HepG2 (cell line): ENCODE measurements at regions not wholly inside any gene's neighbourhood (a gene's known extent, or its start where the extent isn't known, plus 50 kb on each side); places are given as distances from the start of the nearest gene placed in this dataset.

ENCODE experiments used
- EHMT2 ChIP-seq: fragments of 200-600 bp; sonication (generic); IDR thresholded peaks from 2 replicates; pipeline ENCODE4 v1.7.0; 2017; ENCODE audit warnings: antibody characterized with exemption, low read depth, low read length, borderline replicate concordance
- ELF3 ChIP-seq: IDR thresholded peaks from 2 replicates; pipeline ENCODE4 v1.6.1; 2016; ENCODE audit warnings: missing genetic modification reagents, missing compliant biosample characterization
- GFI1 ChIP-seq: sonication (generic); formaldehyde crosslinking; IDR thresholded peaks from 2 replicates; pipeline ENCODE4 v1.5.0; 2020; ENCODE audit warnings: missing genetic modification reagents, mild to moderate bottlenecking, borderline replicate concordance
- JUN ChIP-seq: sonication (generic); formaldehyde crosslinking; IDR thresholded peaks from 2 replicates; pipeline ENCODE4 v1.4.0; 2020; ENCODE audit warnings: mild to moderate bottlenecking, missing genetic modification reagents
- KDM1A ChIP-seq: IDR thresholded peaks from 2 replicates; pipeline ENCODE4 v1.6.1; 2016; ENCODE audit warnings: missing compliant biosample characterization
- MED1 ChIP-seq: sonication (generic); formaldehyde crosslinking; IDR thresholded peaks from 2 replicates; pipeline ENCODE4 v1.4.0; 2020; ENCODE audit warnings: missing genetic modification reagents
- MNT ChIP-seq: fragments of 450-650 bp; IDR thresholded peaks from 2 replicates; pipeline ENCODE4 v1.6.1; 2016
- RBM22 ChIP-seq: fragments of 200-400 bp; formaldehyde crosslinking; optimal IDR thresholded peaks from 2 replicates; pipeline ENCODE3; 2017; ENCODE audit warnings: mild to moderate bottlenecking, low read length, moderate library complexity
- REPIN1 ChIP-seq: sonication (generic); formaldehyde crosslinking; IDR thresholded peaks from 2 replicates; pipeline ENCODE4 v1.8.0; 2022; ENCODE audit warnings: missing genetic modification reagents, low read depth, mild to moderate bottlenecking, borderline replicate concordance
- RERE ChIP-seq: IDR thresholded peaks from 2 replicates; pipeline ENCODE4 v1.6.1; 2016; ENCODE audit warnings: low read depth, missing genetic modification reagents, missing compliant biosample characterization
- RXRB ChIP-seq: IDR thresholded peaks from 2 replicates; pipeline ENCODE4 v1.6.1; 2016; ENCODE audit warnings: borderline replicate concordance, missing genetic modification reagents, missing compliant biosample characterization
- TCF7L2 ChIP-seq: IDR thresholded peaks from 2 replicates; pipeline ENCODE4 v1.6.1; 2011; ENCODE audit warnings: mild to moderate bottlenecking, low read depth, low read length, moderate library complexity
- TIGD3 ChIP-seq: sonication (generic); formaldehyde crosslinking; IDR thresholded peaks from 2 replicates; pipeline ENCODE4 v1.5.1; 2020; ENCODE audit warnings: mild to moderate bottlenecking, missing genetic modification reagents, borderline replicate concordance
- ZEB1 ChIP-seq: IDR thresholded peaks from 2 replicates; pipeline ENCODE4 v1.6.1; 2012; ENCODE audit warnings: mild to moderate bottlenecking, low read depth, inconsistent platforms; ENCODE audit not compliant: insufficient replicate concordance
- ZMYM4 ChIP-seq: sonication (generic); formaldehyde crosslinking; IDR thresholded peaks from 2 replicates; pipeline ENCODE4 v1.8.1; 2023; ENCODE audit warnings: mild to moderate bottlenecking, missing genetic modification reagents
- ZNF598 ChIP-seq: sonication (generic); formaldehyde crosslinking; IDR thresholded peaks from 2 replicates; pipeline ENCODE4 v1.5.1; 2020; ENCODE audit warnings: mild to moderate bottlenecking, missing genetic modification reagents, borderline replicate concordance
- ZNF768 ChIP-seq: sonication (generic); formaldehyde crosslinking; IDR thresholded peaks from 2 replicates; pipeline ENCODE4 v1.4.0; 2020; ENCODE audit warnings: missing genetic modification reagents
- ZNF878 ChIP-seq: sonication (generic); formaldehyde crosslinking; IDR thresholded peaks from 2 replicates; pipeline ENCODE4 v1.8.1; 2023; ENCODE audit warnings: mild to moderate bottlenecking, missing genetic modification reagents, moderate library complexity
- ZSCAN9 ChIP-seq: IDR thresholded peaks from 2 replicates; pipeline ENCODE4 v1.6.1; 2016; ENCODE audit warnings: borderline replicate concordance

- TF ChIP-seq JUN (CRISPR knock-in tag) (0 out of 2 replicates have a peak, but pooled peaks have one; percentile 28), RERE (CRISPR knock-in tag) (peak; percentile 83), ELF3 (CRISPR knock-in tag) (peak; percentile 74), EHMT2 (peak; percentile 39; the same call in 1 of the 2 replicates), ZEB1 (peak; percentile 91), ZSCAN9 (0 out of 2 replicates have a peak, but pooled peaks have one; percentile 48), ZNF768 (CRISPR knock-in tag) (no peak), MNT (no peak), TIGD3 (CRISPR knock-in tag) (no peak), MED1 (peak; percentile 89), RBM22 (no peak), KDM1A (peak; percentile 87), TCF7L2 (peak; percentile 76; the same call in 1 of the 2 replicates), RXRB (peak; percentile 15), REPIN1 (CRISPR knock-in tag) (peak; percentile 59; the same call in 1 of the 2 replicates), ZMYM4 (CRISPR knock-in tag) (peak; percentile 85), ZNF598 (no peak), ZNF878 (CRISPR knock-in tag) (peak; percentile 78; the same call in 1 of the 2 replicates), GFI1 (CRISPR knock-in tag) (peak; percentile 94)
Observed at GRCh38 chr5:96187309-96188027, 225.8 kb upstream of the ELL2 start (continued).
